Upper lobe of left lung (tissue), 6 donors: ENCODE measurements at regions not wholly inside any gene's neighbourhood (a gene's known extent, or its start where the extent isn't known, plus 50 kb on each side); places are given as distances from the start of the nearest gene placed in this dataset.
"Not testable (repeated sequence)": the region's sequence is repeated elsewhere in the genome, so short reads cannot be mapped to it uniquely, and the experiment has no call there.

ENCODE experiments used
- ATAC-seq, 2 donors: fragments of 200-7000 bp; cut with Tn5 transposase; one replicate each; pipeline ENCODE4 v1.9.1; 2022; ENCODE audit warnings: mild to moderate bottlenecking in 2 of 2, moderate library complexity in 2 of 2; ENCODE audit not compliant: low FRiP score in 2 of 2
- DNase-seq, 2 donors: peaks; one replicate each; pipeline ENCODE4 v3.0.0-alpha.2; 2019 to 2020
- H3K27ac ChIP-seq, 4 donors: fragments of 200-600 bp; sonication (generic); one replicate each; pipeline ENCODE4 v1.5.1; 2016 to 2019
- H3K27me3 ChIP-seq, 4 donors: fragments of 200-600 bp; sonication (generic); one replicate each; pipeline ENCODE4 v1.5.1; 2017 to 2019
- H3K36me3 ChIP-seq, 4 donors: fragments of 200-600 bp; sonication (generic); one replicate each; pipeline ENCODE4 v1.5.1; 2016 to 2019
- H3K4me1 ChIP-seq, 4 donors: fragments of 200-600 bp; sonication (generic); one replicate each; pipeline ENCODE4 v1.5.1; 2018 to 2019
- H3K4me3 ChIP-seq, 4 donors: fragments of 200-600 bp; sonication (generic); one replicate each; pipeline ENCODE4 v1.5.1; 2017 to 2019; ENCODE audit warnings: mild to moderate bottlenecking in 2 of 4, moderate library complexity in 1 of 4
- H3K9me3 ChIP-seq, 4 donors: fragments of 200-600 bp; sonication (generic); one replicate each; pipeline ENCODE4 v1.5.1; 2018 to 2019
- CTCF ChIP-seq, 6 experiments: fragments of 450-650 bp in 4 of 6; fragments of 200-600 bp in 2 of 6; sonication (generic) in 2 of 6; IDR thresholded peaks; one replicate each; pipeline ENCODE4 v1.5.1; 2016 to 2019; ENCODE audit warnings: antibody characterized with exemption in 6 of 6
- EP300 ChIP-seq, 4 donors: sonication (generic); formaldehyde crosslinking; IDR thresholded peaks; one replicate each; pipeline ENCODE4 v1.5.1; 2017; ENCODE audit warnings: antibody characterized with exemption in 4 of 4, control low read depth in 2 of 4
- POLR2A ChIP-seq, 4 donors: fragments of 450-650 bp; IDR thresholded peaks; one replicate each; pipeline ENCODE4 v1.5.1; 2016 to 2017; ENCODE audit warnings: antibody characterized with exemption in 4 of 4, mild to moderate bottlenecking in 2 of 4
- POLR2AphosphoS5 ChIP-seq, 2 donors: sonication (generic); formaldehyde crosslinking; IDR thresholded peaks; one replicate each; pipeline ENCODE4 v1.5.1; 2017; ENCODE audit warnings: antibody characterized with exemption in 2 of 2
- WGBS, 2 donors: methylation state at CpG; one replicate each; pipeline ENCODE4 v1.1.5; 2017 to 2018; 5-methylcytosine and 5-hydroxymethylcytosine counted together
- donor health status: DM: no; HTN: no; CAD: no; lungs with moderate emphysema.
- donor health status: DM: no; HTN: yes; CAD: no; lungs with severe emphysema.

DNA sequence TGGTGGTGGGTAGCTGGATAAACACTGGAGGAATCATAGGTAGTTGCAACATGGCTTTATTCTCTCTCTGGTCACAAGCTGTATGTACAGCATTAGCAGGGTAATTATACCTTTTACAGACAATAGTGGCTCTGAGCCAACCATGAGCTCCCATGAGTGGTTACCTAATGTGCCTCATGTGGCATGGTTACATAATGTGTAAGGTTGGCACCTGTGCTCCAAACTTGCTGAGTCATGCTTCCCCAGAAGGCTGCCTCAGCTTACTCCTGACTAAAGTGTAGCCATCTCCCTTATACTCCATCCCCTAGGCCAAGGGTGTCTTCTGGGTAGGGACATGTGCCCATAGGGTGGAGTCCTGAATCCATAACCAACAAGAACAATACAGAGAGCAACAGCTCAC, 345.3 kb upstream of the SEMA3C start:
- TF ChIP-seq POLR2A (IDR thresholded peaks at IDR 0.05) (no peak), CTCF (IDR thresholded peaks at IDR 0.05) (no peak), EP300 (IDR thresholded peaks at IDR 0.05) (no peak), POLR2AphosphoS5 (IDR thresholded peaks at IDR 0.05) (no peak)
- ATAC-seq: no peak
- no peaks in the 10 kb centered on the region for H3K27me3 ChIP-seq
- no peaks in the 10 kb centered on the region for H3K4me1 ChIP-seq
- DNase-seq: no peak
- H3K36me3 ChIP-seq: no peaks in the 10 kb centered on the region
- no peak overlapping the region for H3K4me3 ChIP-seq
- H3K9me3 ChIP-seq: peaks cover 0 to 4% (median 2%) of the 10 kb centered on the region in 4 donors
- no peak overlapping the region for H3K27ac ChIP-seq

- DNase-seq: no peak
- TF ChIP-seq CTCF (IDR thresholded peaks at IDR 0.05): no peak
- TF ChIP-seq POLR2A (IDR thresholded peaks at IDR 0.05): no peak
- TF ChIP-seq EP300 (IDR thresholded peaks at IDR 0.05): no peak
- TF ChIP-seq POLR2AphosphoS5 (IDR thresholded peaks at IDR 0.05): no peak
- no peaks in the 10 kb centered on the region for H3K36me3 ChIP-seq
- no peak overlapping the region for H3K27ac ChIP-seq
- 95 to 96% methylated on average over 2 of the region's 2 CpGs for WGBS, 2 donors
- peaks cover 0 to 4% (median 0%) of the 10 kb centered on the region in 4 donors for H3K9me3 ChIP-seq
- H3K4me1 ChIP-seq: no peaks in the 10 kb centered on the region
- no peaks in the 10 kb centered on the region for H3K27me3 ChIP-seq
- ATAC-seq: no peak
- H3K4me3 ChIP-seq: no peak overlapping the region
Observed at GRCh38 chr7:81260152-81260551, 341.3 kb upstream of the SEMA3C start.

DNA sequence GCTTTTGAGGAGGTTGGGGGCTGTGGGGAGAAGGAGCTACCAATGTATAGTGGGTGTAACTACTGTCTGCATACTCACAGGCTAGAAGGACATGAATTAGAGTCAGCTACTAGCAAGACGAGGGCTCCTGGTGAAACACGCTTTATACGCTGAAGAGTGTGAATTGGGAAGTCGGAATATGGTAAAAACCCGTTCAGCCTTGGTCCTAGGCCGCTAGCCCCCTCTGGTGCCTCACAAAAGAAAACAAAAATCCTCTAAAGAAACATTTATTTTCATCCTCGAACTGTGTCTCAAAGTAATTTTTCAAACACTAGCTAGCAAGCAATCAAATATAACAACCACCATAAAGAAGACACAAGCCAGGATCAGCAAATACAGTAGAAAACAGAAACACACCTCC, 338.1 kb upstream of the SEMA3C start:
- H3K4me3 ChIP-seq: no peak overlapping the region
- TF ChIP-seq CTCF (IDR thresholded peaks at IDR 0.05) (peak in 1 of 6 experiments; percentile 25), POLR2AphosphoS5 (IDR thresholded peaks at IDR 0.05) (no peak), EP300 (IDR thresholded peaks at IDR 0.05) (no peak), POLR2A (IDR thresholded peaks at IDR 0.05) (no peak)
- no peak overlapping the region for H3K27ac ChIP-seq
- no peaks in the 10 kb centered on the region for H3K4me1 ChIP-seq
- ATAC-seq (peak in 1 of 2 donors; percentile 46), DNase-seq (no peak)
- H3K9me3 ChIP-seq: peaks cover 0 to 4% (median 0%) of the 10 kb centered on the region in 4 donors
- 49 to 52% methylated on average over 7 of the region's 7 CpGs for WGBS, 2 donors
- no peaks in the 10 kb centered on the region for H3K27me3 ChIP-seq
- H3K36me3 ChIP-seq: no peaks in the 10 kb centered on the region

- no peaks in the 10 kb centered on the region for H3K4me1 ChIP-seq
- DNase-seq (no peak), ATAC-seq (no peak)
- H3K27ac ChIP-seq: no peak overlapping the region
- no peaks in the 10 kb centered on the region for H3K9me3 ChIP-seq
- no peaks in the 10 kb centered on the region for H3K36me3 ChIP-seq
- H3K4me3 ChIP-seq: no peak overlapping the region
- no peaks in the 10 kb centered on the region for H3K27me3 ChIP-seq
- TF ChIP-seq POLR2A (IDR thresholded peaks at IDR 0.05): no peak
- TF ChIP-seq EP300 (IDR thresholded peaks at IDR 0.05): no peak
- no peak for TF ChIP-seq CTCF (IDR thresholded peaks at IDR 0.05)
- TF ChIP-seq POLR2AphosphoS5 (IDR thresholded peaks at IDR 0.05): no peak
- 85 to 91% methylated on average over 3 of the region's 3 CpGs for WGBS, 2 donors
Observed at GRCh38 chr7:81248420-81248819, 329.6 kb upstream of the SEMA3C start.

DNA sequence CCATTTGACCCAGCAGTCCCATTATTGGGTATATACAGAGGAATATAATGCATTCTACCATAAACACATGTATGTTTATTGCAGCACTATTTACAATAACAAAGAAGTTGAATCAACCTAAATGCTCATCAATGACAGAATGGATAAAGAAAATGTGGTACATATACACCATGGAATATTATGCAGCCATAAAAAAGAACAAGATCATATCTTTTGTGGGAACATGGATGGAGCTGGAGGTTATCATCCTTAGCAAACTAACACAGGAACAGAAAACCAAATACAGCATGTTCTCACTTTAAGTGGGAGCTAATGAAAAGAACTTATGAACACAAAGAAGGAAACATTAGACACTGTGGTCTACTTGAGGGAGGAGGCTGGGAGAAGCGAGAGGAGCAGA, 328.5 kb upstream of the SEMA3C start:
- H3K36me3 ChIP-seq, H3K27ac ChIP-seq, H3K4me3 ChIP-seq, H3K9me3 ChIP-seq, H3K4me1 ChIP-seq, DNase-seq, ATAC-seq, H3K27me3 ChIP-seq: not testable (repeated sequence)
- 76 to 91% methylated on average over 1 of the region's 1 CpG for WGBS, 2 donors
